GM18520 (cell line): ENCODE measurements at regions not wholly inside any gene's neighbourhood (a gene's known extent, or its start where the extent isn't known, plus 50 kb on each side); places are given as distances from the start of the nearest gene placed in this dataset.
A peak's percentile ranks its signal among the peaks of the same experiment; 100 is the strongest.
"Not testable (repeated sequence)": the region's sequence is repeated elsewhere in the genome, so short reads cannot be mapped to it uniquely, and the experiment has no call there.

Experiments
- ATAC-seq: cut with Tn5 transposase; IDR thresholded peaks from one replicate; pipeline ENCODE4 v1.9.1; 2021; ENCODE audit not compliant: unreplicated experiment

DNA sequence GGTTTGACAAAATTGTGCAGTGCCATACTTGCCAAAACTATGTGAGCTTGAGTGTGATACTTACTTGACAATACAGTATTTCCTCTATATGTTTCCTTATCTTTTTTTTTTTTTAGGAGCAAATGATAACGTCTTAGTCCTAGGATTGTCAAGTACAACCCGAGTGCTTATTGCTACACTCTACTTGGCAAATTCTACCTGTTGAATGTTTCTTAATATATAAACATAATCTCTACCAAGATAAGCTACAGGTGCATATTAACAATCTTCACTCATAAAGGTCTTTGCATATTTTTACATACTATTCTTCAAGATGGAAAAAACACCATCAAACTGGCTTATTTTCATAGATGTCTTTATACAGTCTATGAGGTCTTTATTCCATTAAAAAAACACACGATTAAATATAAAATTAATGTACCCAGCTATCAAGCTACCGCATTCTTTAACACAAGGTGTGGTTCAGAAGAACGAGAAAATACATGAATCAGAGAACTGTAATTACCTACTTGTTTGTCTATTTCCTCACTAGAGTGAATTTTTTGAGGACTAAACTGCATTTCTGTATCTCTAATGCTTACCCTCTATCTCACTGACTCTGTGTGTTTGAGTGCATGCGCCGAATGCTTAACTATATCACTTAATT is 76.1 kb upstream of the PDSS1 start:
- ATAC-seq: no peak

DNA sequence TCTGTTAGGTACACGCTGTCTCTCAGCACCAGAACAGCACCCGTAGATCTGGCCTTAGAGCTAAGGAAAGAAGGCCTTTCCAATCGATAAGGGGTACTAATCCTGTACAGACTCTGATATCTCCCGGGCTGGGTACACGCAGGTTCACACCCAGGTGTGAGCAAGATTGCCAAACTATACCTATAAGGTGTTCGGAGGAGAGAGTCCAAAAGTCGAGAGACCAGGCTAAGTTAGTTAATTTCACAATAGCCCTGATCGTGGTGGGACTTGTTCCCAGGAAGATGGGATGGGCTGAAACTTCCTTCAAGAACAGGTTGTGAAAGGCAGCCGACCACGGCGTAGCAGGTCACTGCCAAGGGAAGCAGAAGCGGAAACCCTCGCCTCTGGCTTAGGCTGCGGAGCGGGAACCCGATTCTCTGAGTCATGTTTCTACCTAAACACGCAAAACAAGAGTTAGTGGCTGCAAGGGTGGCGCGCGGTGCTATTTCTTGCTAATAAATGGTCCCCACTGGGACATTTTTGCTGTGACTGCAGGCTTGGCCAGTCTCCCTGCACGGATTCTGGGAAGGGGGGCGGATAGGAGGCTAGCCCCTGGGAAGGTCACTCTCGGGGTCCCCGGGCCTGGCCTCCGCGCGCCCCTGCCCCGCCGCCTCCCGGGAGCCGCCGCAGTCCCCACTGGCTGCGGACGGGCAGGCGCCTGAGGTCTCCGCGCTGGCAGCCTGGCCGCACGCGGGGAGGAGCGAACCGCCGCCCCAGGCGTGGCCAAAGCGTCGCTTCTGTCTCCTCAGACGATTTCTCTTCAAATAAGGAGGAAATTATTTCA is 75.4 kb upstream of the PDSS1 start:
- no peak for ATAC-seq

DNA sequence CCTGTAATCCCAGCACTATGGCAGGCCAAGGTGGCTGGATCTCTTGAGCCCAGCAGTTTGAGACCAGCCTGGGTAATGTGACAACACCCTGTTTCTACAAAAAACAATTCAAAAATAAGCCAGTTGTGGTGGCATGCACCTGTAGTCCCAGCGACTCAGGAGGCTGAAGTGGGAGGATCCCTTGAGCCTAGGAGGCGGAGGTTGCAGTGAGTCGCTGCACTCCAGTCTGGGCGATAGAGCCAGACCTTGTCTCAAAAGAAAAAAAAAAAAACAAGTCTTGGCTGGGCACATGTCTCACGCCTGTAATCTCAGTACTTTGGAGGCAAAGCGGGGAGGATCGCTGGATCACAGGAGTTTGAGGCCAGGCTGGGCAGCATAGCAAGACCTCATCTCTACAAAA is 74.6 kb upstream of the PDSS1 start:
- ATAC-seq: no peak

DNA sequence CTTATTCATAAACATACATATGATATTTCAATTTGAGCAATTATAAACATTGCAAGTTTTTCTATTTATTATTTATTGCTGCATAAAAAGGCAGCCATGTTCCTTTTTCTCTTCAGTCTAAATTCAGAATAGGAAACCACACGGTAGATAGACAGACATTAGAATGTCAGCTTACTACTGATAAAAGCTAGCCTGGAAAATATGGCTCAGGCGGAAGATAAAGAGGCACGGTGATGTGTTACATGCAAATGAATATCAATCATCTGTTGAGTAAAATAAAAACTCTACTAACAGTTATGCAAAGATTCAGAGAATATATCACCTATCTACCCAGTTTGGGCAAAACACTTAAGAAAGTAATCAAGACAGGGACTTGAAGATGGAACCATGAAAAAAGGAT is 73.5 kb upstream of the PDSS1 start:
- no peak for ATAC-seq

DNA sequence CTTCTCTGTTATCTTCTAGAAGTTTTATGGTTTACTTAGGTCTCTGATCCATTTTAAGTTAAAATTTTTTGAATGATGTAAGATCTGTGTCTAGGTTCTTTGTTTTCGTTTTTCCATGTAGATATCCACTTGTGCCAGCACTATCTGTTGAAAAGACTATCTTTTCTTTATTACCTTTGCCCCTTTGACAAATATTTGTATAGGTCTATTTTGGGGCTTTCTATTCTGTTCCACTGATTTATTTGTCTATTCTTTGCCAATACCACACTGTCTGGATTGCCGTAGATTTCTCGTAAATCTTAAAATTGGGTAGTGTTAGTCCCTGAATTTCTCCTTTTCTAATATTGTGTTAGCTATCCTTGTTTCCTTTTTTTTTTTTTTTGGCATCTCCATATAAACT is 71.4 kb upstream of the PDSS1 start:
- ATAC-seq: no peak

DNA sequence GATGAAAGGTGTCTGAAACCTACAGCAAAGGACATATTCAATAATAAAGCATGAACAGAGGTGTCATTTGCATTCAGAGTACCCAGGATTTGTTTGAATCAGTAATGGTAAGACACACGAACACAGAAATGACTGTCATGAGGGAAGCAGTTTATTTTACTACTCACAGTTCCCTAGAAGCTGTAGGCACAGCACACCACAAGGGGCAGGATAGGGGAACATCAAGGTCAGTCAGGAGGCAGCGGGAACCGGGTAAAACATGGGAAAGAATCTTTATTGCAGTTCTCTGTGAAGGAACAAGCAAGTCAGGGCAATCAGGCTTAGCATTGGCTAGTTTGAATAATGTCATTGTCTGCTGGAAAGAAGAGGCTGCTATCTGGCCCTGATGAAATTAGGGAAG is 70.2 kb upstream of the PDSS1 start:
- ATAC-seq: no peak

DNA sequence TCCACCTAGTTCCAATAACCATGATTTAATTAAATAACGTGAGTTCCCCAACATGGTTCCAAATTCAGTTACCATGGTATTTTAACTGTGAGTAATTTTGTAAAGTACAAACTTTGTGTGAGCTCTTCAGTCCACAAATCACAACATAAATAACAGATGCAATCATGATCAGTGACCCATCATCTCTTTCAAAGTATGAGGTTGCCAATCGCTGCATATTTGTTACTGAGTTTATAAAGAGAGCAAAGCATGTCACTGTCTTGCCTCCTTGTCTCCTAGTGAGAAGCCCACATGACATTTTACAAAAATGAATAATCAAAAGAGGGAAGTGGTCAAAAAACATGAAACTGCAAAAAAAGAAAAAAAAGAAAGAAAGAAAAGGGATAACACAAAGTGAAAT is 69.1 kb upstream of the PDSS1 start:
- peak; percentile 43 for ATAC-seq

DNA sequence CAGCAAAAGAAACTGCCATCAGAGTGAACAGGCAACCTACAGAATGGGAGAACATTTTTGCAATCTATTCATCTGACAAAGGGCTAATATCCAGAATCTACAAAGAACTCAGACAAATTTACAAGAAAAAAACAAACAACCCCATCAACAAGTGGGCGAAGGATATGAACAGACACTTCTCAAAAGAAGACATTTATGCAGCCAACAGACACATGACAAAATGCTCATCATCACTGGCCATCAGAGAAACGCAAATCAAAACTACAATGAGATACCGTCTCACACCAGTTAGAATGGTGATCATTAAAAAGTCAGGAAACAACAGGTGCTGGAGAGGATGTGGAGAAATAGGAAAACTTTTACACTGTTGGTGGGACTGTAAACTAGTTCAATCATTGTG is 65.3 kb upstream of the PDSS1 start:
- not testable (repeated sequence) for ATAC-seq

DNA sequence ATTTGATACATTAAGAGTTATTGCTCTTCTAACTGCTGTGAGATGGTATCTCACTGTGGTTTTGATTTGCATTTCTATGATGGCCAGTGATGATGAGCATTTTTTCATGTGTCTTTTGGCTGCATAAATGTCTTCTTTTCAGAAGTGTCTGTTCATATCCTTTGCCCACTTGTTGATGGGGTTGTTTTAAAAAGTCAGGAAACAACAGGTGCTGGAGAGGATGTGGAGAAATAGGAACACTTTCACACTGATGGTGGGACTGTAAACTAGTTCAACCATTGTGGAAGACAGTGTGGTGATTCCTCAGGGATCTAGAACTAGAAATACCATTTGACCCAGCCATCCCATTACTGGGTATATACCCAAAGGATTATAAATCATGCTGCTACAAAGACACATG is 63.4 kb upstream of the PDSS1 start:
- ATAC-seq: not testable (repeated sequence)

DNA sequence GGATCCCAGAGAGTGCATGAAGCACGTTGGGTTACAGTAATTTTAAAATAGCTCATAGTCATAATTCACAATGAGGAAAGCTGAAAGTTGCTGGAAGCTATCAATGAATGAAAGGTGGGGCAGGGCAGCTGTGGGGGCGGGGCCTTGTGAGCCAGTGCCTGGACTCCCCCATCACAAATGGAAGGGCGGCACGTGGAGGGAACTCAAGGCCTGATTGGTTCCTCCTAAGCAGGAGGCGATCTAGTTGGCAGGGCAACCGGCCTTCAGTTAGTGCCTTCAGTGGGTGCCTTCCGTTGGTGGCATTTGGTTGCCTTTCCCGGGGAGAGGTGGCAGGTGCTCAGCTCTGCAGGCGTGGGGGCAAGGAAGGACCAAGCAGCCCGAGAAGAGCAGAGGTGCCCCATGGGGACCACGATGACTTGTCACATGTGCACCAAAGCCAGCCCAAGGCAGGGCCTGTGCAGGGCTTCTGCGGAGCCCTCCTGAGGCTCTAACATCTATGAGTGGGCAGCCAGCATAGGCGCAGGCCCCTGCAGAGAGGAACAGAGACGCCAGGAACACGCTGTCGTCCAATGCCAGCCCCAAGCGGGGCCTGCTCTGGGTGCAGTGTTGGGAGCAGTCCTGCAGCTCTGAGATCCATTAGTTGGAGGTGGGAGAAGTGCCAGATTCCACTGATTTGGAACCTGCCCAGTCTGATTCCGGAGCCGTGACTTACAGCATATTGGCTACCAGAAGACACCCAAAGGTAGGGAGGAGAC is 59.8 kb upstream of the PDSS1 start:
- no peak for ATAC-seq

DNA sequence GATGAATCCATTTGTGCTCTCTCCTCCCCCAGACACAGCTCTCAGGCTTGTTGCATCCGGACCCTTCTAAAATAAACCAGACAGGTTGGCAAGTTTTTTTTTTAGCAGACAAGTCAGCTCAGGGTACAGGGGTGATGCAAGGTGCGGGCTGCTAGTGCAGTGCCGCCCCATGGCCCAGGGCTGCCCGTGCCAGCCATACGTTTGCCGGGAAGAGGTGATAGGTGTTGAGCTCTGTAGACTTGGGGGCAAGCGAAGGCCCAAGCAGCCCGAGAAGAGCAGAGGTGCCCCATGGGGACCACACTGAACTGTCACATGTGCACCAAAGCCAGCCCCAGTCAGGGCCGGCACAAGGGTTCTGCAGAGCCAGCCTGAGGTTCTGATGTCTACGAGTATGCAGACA is 57.1 kb upstream of the PDSS1 start:
- no peak for ATAC-seq

DNA sequence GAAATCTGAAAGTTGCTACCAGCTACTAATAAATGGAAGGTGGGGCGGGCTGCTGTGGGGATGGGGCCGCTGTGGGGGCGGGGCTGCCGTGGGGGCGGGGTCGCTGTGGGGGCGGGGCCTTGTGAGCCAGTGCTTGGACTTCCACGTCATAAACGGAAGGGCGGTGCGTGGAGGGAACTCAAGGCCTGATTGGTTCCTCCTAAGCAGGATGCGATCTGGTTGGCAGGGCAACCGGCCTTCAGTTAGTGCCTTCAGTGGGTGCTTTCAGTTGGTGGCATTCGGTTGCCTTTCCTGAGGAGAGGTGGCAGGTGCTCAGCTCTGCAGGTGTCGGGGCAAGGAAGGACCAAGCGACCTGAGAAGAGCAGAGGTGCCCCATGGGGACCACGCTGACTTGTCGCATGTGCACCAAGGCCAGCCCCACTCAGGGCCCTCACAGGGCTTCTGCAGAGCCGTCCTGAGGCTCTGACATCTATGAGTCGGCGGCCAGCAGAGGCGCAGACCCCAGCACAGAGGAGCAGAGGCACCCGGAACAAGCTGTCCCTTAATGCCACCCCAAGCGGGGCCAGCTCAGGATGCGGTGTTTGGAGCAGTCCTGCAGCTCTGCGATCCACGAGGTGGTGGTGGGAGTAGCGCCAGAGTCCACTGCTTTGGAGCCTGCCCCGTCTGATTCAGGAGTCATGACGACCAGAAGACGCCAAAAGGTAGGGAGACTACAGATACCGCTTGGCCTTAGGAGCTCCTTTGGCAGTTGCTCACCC is 54.4 kb upstream of the PDSS1 start:
- ATAC-seq: no peak

DNA sequence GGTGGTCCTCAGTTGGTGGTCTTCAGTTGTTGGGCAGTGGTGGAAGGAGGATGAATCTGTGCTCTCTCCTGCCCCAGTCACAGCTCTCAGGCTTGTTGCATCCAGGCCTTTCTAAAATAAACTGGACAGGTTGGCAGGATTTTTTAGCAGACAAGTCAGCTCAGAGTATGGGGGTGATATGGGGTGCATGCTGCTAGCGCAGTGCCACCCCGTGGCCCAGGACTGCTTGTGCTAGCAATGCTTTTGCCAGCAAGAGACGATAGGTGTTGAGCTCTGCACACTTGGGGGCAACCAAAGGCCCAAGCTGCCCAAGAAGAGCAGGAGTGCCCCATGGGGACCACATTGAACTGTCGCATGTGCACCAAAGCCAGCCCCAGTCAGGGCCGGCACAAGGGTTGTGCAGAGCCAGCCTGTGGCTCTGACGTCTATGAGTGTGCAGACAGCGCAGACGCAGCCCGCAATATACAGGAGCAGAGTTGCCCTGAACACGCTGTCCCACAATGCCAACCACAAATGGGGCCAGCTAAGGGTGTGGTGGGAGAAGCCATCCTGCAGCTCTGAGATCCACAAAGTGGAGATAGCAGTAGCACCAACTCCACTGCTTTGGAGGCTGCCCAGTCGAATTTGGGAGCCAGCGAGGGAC is 49.8 kb upstream of the PDSS1 start:
- no peak for ATAC-seq
